ENCODE measurements at regions not wholly inside any gene's neighbourhood (a gene's known extent, or its start where the extent isn't known, plus 50 kb on each side); places are given as distances from the start of the nearest gene placed in this dataset.

DNA sequence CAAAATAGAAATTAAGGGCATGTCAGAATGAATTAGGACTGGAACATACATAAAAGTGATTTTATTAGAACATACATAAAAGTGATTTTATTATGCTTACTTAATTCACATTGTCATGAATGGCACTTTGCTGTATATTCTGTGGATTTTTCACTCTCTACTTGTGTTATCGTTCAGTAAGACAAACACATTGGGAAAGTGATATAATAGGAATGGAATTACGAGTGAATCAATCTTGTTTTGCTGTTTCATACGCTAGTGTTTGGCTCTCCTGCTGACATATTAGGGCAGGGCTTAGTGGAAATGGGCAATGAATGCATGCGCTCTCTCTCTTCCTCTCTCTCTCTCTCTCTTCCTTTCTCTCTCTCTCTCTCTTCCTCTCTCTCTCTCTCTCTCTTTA, 561.1 kb downstream of the ACTR3B start:
- TF ChIP-seq, protein P1, sequence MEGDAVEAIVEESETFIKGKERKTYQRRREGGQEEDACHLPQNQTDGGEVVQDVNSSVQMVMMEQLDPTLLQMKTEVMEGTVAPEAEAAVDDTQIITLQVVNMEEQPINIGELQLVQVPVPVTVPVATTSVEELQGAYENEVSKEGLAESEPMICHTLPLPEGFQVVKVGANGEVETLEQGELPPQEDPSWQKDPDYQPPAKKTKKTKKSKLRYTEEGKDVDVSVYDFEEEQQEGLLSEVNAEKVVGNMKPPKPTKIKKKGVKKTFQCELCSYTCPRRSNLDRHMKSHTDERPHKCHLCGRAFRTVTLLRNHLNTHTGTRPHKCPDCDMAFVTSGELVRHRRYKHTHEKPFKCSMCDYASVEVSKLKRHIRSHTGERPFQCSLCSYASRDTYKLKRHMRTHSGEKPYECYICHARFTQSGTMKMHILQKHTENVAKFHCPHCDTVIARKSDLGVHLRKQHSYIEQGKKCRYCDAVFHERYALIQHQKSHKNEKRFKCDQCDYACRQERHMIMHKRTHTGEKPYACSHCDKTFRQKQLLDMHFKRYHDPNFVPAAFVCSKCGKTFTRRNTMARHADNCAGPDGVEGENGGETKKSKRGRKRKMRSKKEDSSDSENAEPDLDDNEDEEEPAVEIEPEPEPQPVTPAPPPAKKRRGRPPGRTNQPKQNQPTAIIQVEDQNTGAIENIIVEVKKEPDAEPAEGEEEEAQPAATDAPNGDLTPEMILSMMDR (conservative IDR thresholded peaks at IDR 0.05 in 1 of 2, IDR thresholded peaks at IDR 0.05 in 1 of 2; ENCODE audit: extremely low read depth in 1 of 2, insufficient read depth in 1 of 2, low read depth in 1 of 2, low read length in 2 of 2), result no peak
- TF ChIP-seq EZH2 (IDR thresholded peaks at IDR 0.05; ENCODE audit: borderline replicate concordance, low read length), result no peak
